HUES64 (cell line): ENCODE measurements at regions not wholly inside any gene's neighbourhood (a gene's known extent, or its start where the extent isn't known, plus 50 kb on each side); places are given as distances from the start of the nearest gene placed in this dataset.

Experiments
- H3K27ac ChIP-seq: 2 replicates; pipeline ENCODE4 v1.7.0; 2013; ENCODE audit warnings: low read depth, low read length, inconsistent platforms
- H3K27me3 ChIP-seq: 2 replicates; pipeline ENCODE4 v1.6.1; 2013; ENCODE audit warnings: mild to moderate bottlenecking, low read length; ENCODE audit not compliant: insufficient read depth
- H3K36me3 ChIP-seq: 2 replicates; pipeline ENCODE4 v1.6.1; 2013; ENCODE audit warnings: mild to moderate bottlenecking, low read length; ENCODE audit not compliant: insufficient read depth
- H3K4me1 ChIP-seq: 2 replicates; pipeline ENCODE4 v1.6.1; 2013; ENCODE audit warnings: mild to moderate bottlenecking, low read length, moderate library complexity; ENCODE audit not compliant: insufficient read depth
- H3K4me3 ChIP-seq: 2 replicates; pipeline ENCODE4 v1.5.1; 2013; ENCODE audit warnings: mild to moderate bottlenecking, low read length, moderate library complexity
- H3K9ac ChIP-seq: 2 replicates; pipeline ENCODE4 v1.6.1; 2013; ENCODE audit warnings: mild to moderate bottlenecking, low read depth, low read length
- H3K9me3 ChIP-seq: 2 replicates; pipeline ENCODE4 v1.6.1; 2013; ENCODE audit warnings: low read depth, low read length; ENCODE audit not compliant: insufficient read depth
- WGBS: fragments of 150-250, 120-280 bp; methylation state at CpG from one replicate; pipeline ENCODE4 v1.1.7; 2013; ENCODE audit warnings: missing lambda C conversion rate; 5-methylcytosine and 5-hydroxymethylcytosine counted together

GRCh38 chr5:68973696-68974095, 120.1 kb upstream of the SLC30A5 start:
- Histone ChIP-seq H3K4me1 (no peaks in the 10 kb centered on the region), H3K27me3 (no peaks in the 10 kb centered on the region), H3K9ac (no peak overlapping the region), H3K9me3 (no peaks in the 10 kb centered on the region), H3K27ac (no peak overlapping the region), H3K36me3 (no peaks in the 10 kb centered on the region), H3K4me3 (no peak overlapping the region)
- WGBS: 94% methylated on average over 5 of the region's 5 CpGs

DNA sequence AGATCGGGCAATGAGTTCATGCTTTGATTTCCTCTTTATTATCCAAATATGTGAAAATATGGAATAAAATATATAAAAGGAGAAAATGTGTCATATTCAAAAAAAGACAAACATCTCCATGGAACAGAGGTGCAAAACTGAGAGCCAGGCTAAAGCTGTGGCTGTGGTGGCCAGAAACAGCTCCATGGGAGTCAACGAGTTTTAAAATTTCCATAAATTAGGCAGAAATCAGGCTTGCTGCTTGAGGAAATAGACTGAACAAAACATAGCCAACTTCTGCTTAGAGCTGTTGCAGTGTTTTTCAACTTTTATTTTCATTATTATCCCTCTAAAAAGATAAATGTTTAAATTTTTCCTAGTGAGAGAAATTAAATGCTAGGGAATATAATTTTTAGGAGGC, 110.8 kb upstream of the SLC30A5 start:
- Histone ChIP-seq H3K27me3 (no peaks in the 10 kb centered on the region), H3K27ac (no peak overlapping the region), H3K4me1 (peaks cover 3% of the 10 kb centered on the region; the same call in 1 of the 2 replicates), H3K36me3 (no peaks in the 10 kb centered on the region), H3K9ac (no peak overlapping the region), H3K9me3 (no peaks in the 10 kb centered on the region), H3K4me3 (no peak overlapping the region)
- 74% methylated on average over 1 of the region's 2 CpGs for WGBS

- Histone ChIP-seq H3K36me3 (no peaks in the 10 kb centered on the region), H3K4me3 (no peak overlapping the region)
- WGBS: 100% methylated on average over 2 of the region's 3 CpGs
Observed at GRCh38 chr5:68983959-68984358, 109.9 kb upstream of the SLC30A5 start.

GRCh38 chr5:68991279-68992084, 102.3 kb upstream of the SLC30A5 start:
- Histone ChIP-seq H3K9me3 (no peaks in the 10 kb centered on the region), H3K4me3 (no peak overlapping the region), H3K27me3 (no peaks in the 10 kb centered on the region), H3K36me3 (no peaks in the 10 kb centered on the region), H3K4me1 (no peaks in the 10 kb centered on the region), H3K9ac (no peak overlapping the region), H3K27ac (no peak overlapping the region)
- no CpG with 5 or more reads among the region's 1 CpG for WGBS

More at GRCh38 chr5:68983959-68984358, 109.9 kb upstream of the SLC30A5 start:
- H3K9ac ChIP-seq: no peak overlapping the region
- H3K27me3 ChIP-seq: no peaks in the 10 kb centered on the region
- no peaks in the 10 kb centered on the region for H3K9me3 ChIP-seq
- H3K27ac ChIP-seq: no peak overlapping the region
- peaks cover 3% of the 10 kb centered on the region; the same call in 1 of the 2 replicates for H3K4me1 ChIP-seq

GRCh38 chr5:68994645-68995044, 99.2 kb upstream of the SLC30A5 start:
- H3K9me3 ChIP-seq: no peaks in the 10 kb centered on the region
- H3K36me3 ChIP-seq: no peaks in the 10 kb centered on the region
- H3K4me3 ChIP-seq: no peak overlapping the region
- no peaks in the 10 kb centered on the region for H3K27me3 ChIP-seq
- WGBS: 96% methylated on average over 4 of the region's 4 CpGs
- no peak overlapping the region for H3K27ac ChIP-seq
- H3K9ac ChIP-seq: no peak overlapping the region
- no peaks in the 10 kb centered on the region for H3K4me1 ChIP-seq

- no peak overlapping the region for H3K4me3 ChIP-seq
- H3K4me1 ChIP-seq: no peaks in the 10 kb centered on the region
- H3K9me3 ChIP-seq: no peaks in the 10 kb centered on the region
- no peaks in the 10 kb centered on the region for H3K27me3 ChIP-seq
- no peak overlapping the region for H3K27ac ChIP-seq
- 87% methylated on average over 10 of the region's 11 CpGs for WGBS
- H3K36me3 ChIP-seq: no peaks in the 10 kb centered on the region
- H3K9ac ChIP-seq: no peak overlapping the region
Observed at GRCh38 chr5:68995845-68996545, 97.8 kb upstream of the SLC30A5 start.

DNA sequence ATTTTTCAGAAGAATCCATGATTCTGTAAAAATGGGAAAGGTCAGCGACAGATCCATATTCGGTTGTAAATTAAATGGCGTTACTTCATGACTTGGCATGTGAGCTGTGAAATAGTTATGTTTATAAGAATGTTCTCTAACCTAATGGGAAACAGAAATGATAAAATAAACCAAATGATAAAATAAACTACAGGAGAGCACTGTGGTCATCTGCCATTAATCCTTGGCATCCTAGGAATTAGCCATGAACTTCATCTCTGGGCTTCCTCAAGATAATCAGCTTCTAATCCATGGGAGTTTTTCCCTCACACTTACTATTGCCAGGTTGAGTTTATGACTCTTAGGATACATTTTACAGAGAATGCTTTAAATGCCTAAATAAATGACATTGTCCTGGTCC, 94.6 kb upstream of the SLC30A5 start:
- H3K27ac ChIP-seq: no peak overlapping the region
- no peaks in the 10 kb centered on the region for H3K4me1 ChIP-seq
- H3K9me3 ChIP-seq: no peaks in the 10 kb centered on the region
- no peak overlapping the region for H3K9ac ChIP-seq
- H3K4me3 ChIP-seq: no peak overlapping the region
- H3K27me3 ChIP-seq: no peaks in the 10 kb centered on the region
- WGBS: 100% methylated on average over 3 of the region's 3 CpGs
- H3K36me3 ChIP-seq: no peaks in the 10 kb centered on the region

- Histone ChIP-seq H3K4me1 (no peaks in the 10 kb centered on the region), H3K9ac (no peak overlapping the region), H3K4me3 (no peak overlapping the region), H3K27ac (no peak overlapping the region), H3K27me3 (no peaks in the 10 kb centered on the region), H3K36me3 (no peaks in the 10 kb centered on the region), H3K9me3 (no peaks in the 10 kb centered on the region)
- 94% methylated on average over 5 of the region's 5 CpGs for WGBS
Observed at GRCh38 chr5:69000216-69000919, 93.4 kb upstream of the SLC30A5 start.

GRCh38 chr5:69000949-69001348, 92.9 kb upstream of the SLC30A5 start:
- WGBS: no CpG with 5 or more reads among the region's 2 CpGs
- H3K9ac ChIP-seq: no peak overlapping the region
- H3K36me3 ChIP-seq: no peaks in the 10 kb centered on the region
- no peaks in the 10 kb centered on the region for H3K27me3 ChIP-seq
- no peak overlapping the region for H3K27ac ChIP-seq
- H3K9me3 ChIP-seq: no peaks in the 10 kb centered on the region
- H3K4me3 ChIP-seq: no peak overlapping the region
- H3K4me1 ChIP-seq: no peaks in the 10 kb centered on the region

DNA sequence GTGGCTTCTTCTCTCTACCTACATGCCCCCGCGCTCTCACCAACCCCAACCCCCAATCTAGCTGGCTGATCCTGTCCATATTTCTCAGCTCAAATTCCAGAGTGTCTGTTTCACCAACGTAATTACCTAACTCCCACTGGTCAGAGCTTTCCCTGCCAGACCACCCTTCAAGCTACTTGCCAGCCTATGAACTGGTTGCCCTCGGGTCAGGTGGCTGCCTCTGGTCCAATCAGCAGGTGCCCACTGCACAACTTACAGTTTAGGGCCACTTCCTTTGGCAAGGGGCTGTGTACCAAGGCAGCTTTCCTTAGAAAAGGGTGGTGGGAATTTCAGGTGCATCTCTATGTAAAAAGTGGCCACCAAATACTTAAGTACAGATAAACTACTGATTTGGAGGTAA, 92.2 kb upstream of the SLC30A5 start:
- no peaks in the 10 kb centered on the region for H3K4me1 ChIP-seq
- no peaks in the 10 kb centered on the region for H3K9me3 ChIP-seq
- H3K4me3 ChIP-seq: no peak overlapping the region
- H3K27me3 ChIP-seq: no peaks in the 10 kb centered on the region
- H3K36me3 ChIP-seq: no peaks in the 10 kb centered on the region
- WGBS: 95% methylated on average over 4 of the region's 4 CpGs
- H3K27ac ChIP-seq: no peak overlapping the region
- no peak overlapping the region for H3K9ac ChIP-seq

- Histone ChIP-seq H3K4me3 (no peak overlapping the region), H3K4me1 (no peaks in the 10 kb centered on the region), H3K9me3 (no peaks in the 10 kb centered on the region), H3K9ac (no peak overlapping the region), H3K27ac (no peak overlapping the region), H3K27me3 (no peaks in the 10 kb centered on the region), H3K36me3 (no peaks in the 10 kb centered on the region)
- WGBS: 98% methylated on average over 3 of the region's 3 CpGs
Observed at GRCh38 chr5:69004127-69004526, 89.7 kb upstream of the SLC30A5 start.
